ENCODE measurements at regions not wholly inside any gene's neighbourhood (a gene's known extent, or its start where the extent isn't known, plus 50 kb on each side); places are given as distances from the start of the nearest gene placed in this dataset.

- ChIA-PET CTCF (no interaction called here), POLR2A (no interaction called here)
- Mint-ChIP-seq H3K4me3 (no peak overlapping the region), H3K4me1 (ENCODE audit: low read depth) (no peaks in the 10 kb centered on the region), H3K27ac (no peak overlapping the region), H3K27me3 (peaks cover 27% of the 10 kb centered on the region), H3K36me3 (ENCODE audit: low read depth) (no peaks in the 10 kb centered on the region), H3K9me3 (no peaks in the 10 kb centered on the region)
- no peak overlapping the region for H3K4me3 ChIP-seq (ENCODE audit: low read length)
- H3K27ac ChIP-seq (ENCODE audit: low read depth in 1 of 2, low read length in 2 of 2), result no peak overlapping the region
- no peak for DNase-seq
- ATAC-seq (ENCODE audit: poor library complexity), result no peak
- intact Hi-C loops (cut with DNase I, micrococcal nuclease), result no loop called here
- no peaks in the 10 kb centered on the region for H3K9me3 ChIP-seq (ENCODE audit: control insufficient read depth in 1 of 2, insufficient read depth in 1 of 2, low read length in 2 of 2)
- no peak for TF ChIP-seq CTCF (IDR thresholded peaks at IDR 0.05)
- H3K4me1 ChIP-seq (ENCODE audit: insufficient read depth, low read length), result no peaks in the 10 kb centered on the region
- H3K27me3 ChIP-seq (ENCODE audit: control insufficient read depth in 1 of 2, insufficient read depth in 2 of 2, low read length in 2 of 2), result peaks cover 4 to 12% of the 10 kb centered on the region in 2 experiments
- no peaks in the 10 kb centered on the region for H3K36me3 ChIP-seq (ENCODE audit: insufficient read depth, low read length)
These were observed 445.2 kb downstream of the IRS1 start for GRCh38 chr2:226354434-226354833.

GRCh38 chr2:226352941-226353560, 446.6 kb downstream of the IRS1 start:
- H3K4me1 ChIP-seq (ENCODE audit: insufficient read depth, low read length), result no peaks in the 10 kb centered on the region
- no peaks in the 10 kb centered on the region for H3K9me3 ChIP-seq (ENCODE audit: control insufficient read depth in 1 of 2, insufficient read depth in 1 of 2, low read length in 2 of 2)
- Mint-ChIP-seq H3K36me3 (ENCODE audit: low read depth) (no peaks in the 10 kb centered on the region), H3K27me3 (peaks cover 20% of the 10 kb centered on the region), H3K4me1 (ENCODE audit: low read depth) (no peaks in the 10 kb centered on the region), H3K4me3 (no peak overlapping the region), H3K27ac (no peak overlapping the region), H3K9me3 (no peaks in the 10 kb centered on the region)
- H3K27me3 ChIP-seq (ENCODE audit: control insufficient read depth in 1 of 2, insufficient read depth in 2 of 2, low read length in 2 of 2), result peaks cover 3 to 4% of the 10 kb centered on the region in 2 experiments
- intact Hi-C loops (cut with DNase I, micrococcal nuclease), result no loop called here
- no peaks in the 10 kb centered on the region for H3K36me3 ChIP-seq (ENCODE audit: insufficient read depth, low read length)
- H3K4me3 ChIP-seq (ENCODE audit: low read length), result no peak overlapping the region
- ChIA-PET POLR2A (no interaction called here), CTCF (no interaction called here)
- no peak overlapping the region for H3K27ac ChIP-seq (ENCODE audit: low read depth in 1 of 2, low read length in 2 of 2)
- TF ChIP-seq CTCF (IDR thresholded peaks at IDR 0.05), result no peak
- ATAC-seq (ENCODE audit: poor library complexity), result no peak
- DNase-seq, result no peak

- no peak for ATAC-seq (ENCODE audit: poor library complexity)
- no peak for DNase-seq
- H3K4me3 Mint-ChIP-seq, result no peak overlapping the region
- H3K36me3 Mint-ChIP-seq (ENCODE audit: low read depth), result no peaks in the 10 kb centered on the region
- intact Hi-C loops (cut with DNase I, micrococcal nuclease), result no loop called here
- no peaks in the 10 kb centered on the region for H3K4me1 Mint-ChIP-seq (ENCODE audit: low read depth)
- peaks cover 9% of the 10 kb centered on the region for H3K27me3 Mint-ChIP-seq
- H3K4me1 ChIP-seq (ENCODE audit: insufficient read depth, low read length), result no peaks in the 10 kb centered on the region
- H3K9me3 ChIP-seq (ENCODE audit: control insufficient read depth in 1 of 2, insufficient read depth in 1 of 2, low read length in 2 of 2), result no peaks in the 10 kb centered on the region
- H3K27ac Mint-ChIP-seq, result no peak overlapping the region
- CTCF ChIA-PET, result no interaction called here
- no peak overlapping the region for H3K27ac ChIP-seq (ENCODE audit: low read depth in 1 of 2, low read length in 2 of 2)
- H3K4me3 ChIP-seq (ENCODE audit: low read length), result no peak overlapping the region
- POLR2A ChIA-PET, result no interaction called here
- TF ChIP-seq CTCF (IDR thresholded peaks at IDR 0.05), result no peak
- no peaks in the 10 kb centered on the region for H3K9me3 Mint-ChIP-seq
- H3K36me3 ChIP-seq (ENCODE audit: insufficient read depth, low read length), result no peaks in the 10 kb centered on the region
- peaks cover 3 to 4% of the 10 kb centered on the region in 2 experiments for H3K27me3 ChIP-seq (ENCODE audit: control insufficient read depth in 1 of 2, insufficient read depth in 2 of 2, low read length in 2 of 2)
These were observed 447.9 kb downstream of the IRS1 start for GRCh38 chr2:226351711-226352110.
